ENCODE measurements at regions not wholly inside any gene's neighbourhood (a gene's known extent, or its start where the extent isn't known, plus 50 kb on each side); places are given as distances from the start of the nearest gene placed in this dataset.

DNA sequence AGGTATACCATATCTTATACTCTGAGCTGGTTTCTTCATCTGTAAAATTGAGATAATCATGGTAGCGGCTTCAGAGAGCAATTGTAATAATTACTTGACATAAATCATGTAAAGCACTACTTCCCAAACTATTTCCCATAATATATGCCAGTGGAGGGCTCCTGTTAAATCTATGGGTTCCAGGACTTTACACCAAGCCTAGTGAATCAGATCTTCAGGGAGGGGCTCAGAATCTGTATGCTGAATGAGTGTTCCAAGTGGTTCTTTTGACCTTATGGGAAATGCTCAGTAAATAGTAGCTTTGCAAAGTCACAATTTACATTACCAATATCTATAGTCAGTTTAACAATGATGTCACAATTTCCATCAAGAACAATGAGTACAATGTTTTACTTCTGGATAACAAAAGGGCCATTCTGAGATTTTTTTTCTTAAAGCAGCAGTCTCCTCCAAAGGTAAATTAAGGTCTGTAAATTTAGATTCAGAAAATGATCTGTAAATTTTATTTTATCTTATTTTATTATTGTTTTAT, 50.9 kb upstream of the NLK start:
- DNase-seq (ENCODE audit: low read depth, low spot score), result no peak
